H1 (cell line): ENCODE measurements at regions not wholly inside any gene's neighbourhood (a gene's known extent, or its start where the extent isn't known, plus 50 kb on each side); places are given as distances from the start of the nearest gene placed in this dataset.

ENCODE experiments used
- CTCF ChIA-PET: fragments of 300-600 bp; sonication (Branson Sonifier 250); formaldehyde crosslinking; loops from one replicate; lab custom pipeline; 2021; ENCODE audit not compliant: partially characterized antibody; lab: Charles Lee
- POLR2A ChIA-PET: fragments of 300-600 bp; sonication (Branson Sonifier 250); formaldehyde crosslinking; loops from one replicate; lab custom pipeline; 2021; ENCODE audit warnings: inconsistent platforms; ENCODE audit not compliant: partially characterized antibody; lab: Charles Lee
- DNase-seq, 2 experiments: peaks; one replicate each; pipeline versions ENCODE4 v3.0.0 to v3.0.0-alpha.2; 2010 to 2022; ENCODE audit warnings: low spot score in 2 of 2, low read depth in 1 of 2, mixed read lengths in 1 of 2
- FAIRE-seq: peaks from 2 replicates; lab custom pipeline; 2011; peaks lifted over from hg19 to GRCh38; lab: Jason Lieb, UNC
- H2AFZ ChIP-seq: 2 replicates; pipeline ENCODE4 v1.8.1; 2012; ENCODE audit warnings: low read length, inconsistent platforms
- H2AK5ac ChIP-seq: 2 replicates; pipeline ENCODE4 v1.6.1; 2013; ENCODE audit warnings: low read depth, low read length
- H2BK120ac ChIP-seq: replicated peaks from 2 replicates; pipeline ENCODE3; 2013; ENCODE audit warnings: low read depth, low read length, inconsistent platforms
- H2BK12ac ChIP-seq: 2 replicates; pipeline ENCODE4 v1.6.1; 2013; ENCODE audit warnings: low read depth, low read length
- H2BK15ac ChIP-seq: 2 replicates; pipeline ENCODE4 v1.6.1; 2013; ENCODE audit warnings: low read length
- H2BK20ac ChIP-seq: 2 replicates; pipeline ENCODE4 v1.6.1; 2013; ENCODE audit warnings: low read length
- H2BK5ac ChIP-seq: 2 replicates; pipeline ENCODE4 v1.6.1; 2013; ENCODE audit warnings: low read depth, low read length
- H3K14ac ChIP-seq: 2 replicates; pipeline ENCODE4 v1.6.1; 2013; ENCODE audit warnings: inconsistent platforms; ENCODE audit not compliant: insufficient read length
- H3K18ac ChIP-seq: 2 replicates; pipeline ENCODE4 v1.6.1; 2013; ENCODE audit warnings: low read length; ENCODE audit errors: extremely low read depth
- H3K23ac ChIP-seq: 2 replicates; pipeline ENCODE4 v1.6.1; 2013; ENCODE audit warnings: inconsistent platforms; ENCODE audit not compliant: insufficient read length
- H3K23me2 ChIP-seq: 2 replicates; pipeline ENCODE4 v1.6.1; 2013; ENCODE audit warnings: low read depth, low read length
- H3K27ac ChIP-seq: 2 replicates; pipeline ENCODE4 v1.6.1; 2011; ENCODE audit warnings: low read depth, low read length, inconsistent platforms
- H3K27me3 ChIP-seq, 4 experiments: replicated peaks in 1 of 4; 1 replicate in 1 of 4; 2 replicates in 3 of 4; pipeline versions ENCODE4 v1.6.1 to v1.8.1; 2011 to 2013; ENCODE audit warnings: low read length in 3 of 4, mild to moderate bottlenecking in 3 of 4, inconsistent platforms in 2 of 4, mixed read lengths in 2 of 4, moderate library complexity in 1 of 4; ENCODE audit not compliant: control insufficient read depth in 3 of 4, insufficient read depth in 3 of 4; ENCODE audit errors: extremely low read depth in 1 of 4
- H3K36me3 ChIP-seq, 4 experiments: 2 replicates each; pipeline versions ENCODE4 v1.6.1 to v1.8.1; 2011 to 2013; ENCODE audit warnings: mild to moderate bottlenecking in 4 of 4, low read length in 3 of 4, moderate library complexity in 2 of 4, control low read depth in 1 of 4, inconsistent platforms in 1 of 4; ENCODE audit not compliant: insufficient read depth in 4 of 4, control insufficient read depth in 2 of 4
- H3K4ac ChIP-seq: replicated peaks from 2 replicates; pipeline ENCODE3; 2013; ENCODE audit warnings: low read length, low read depth, mixed read lengths, inconsistent platforms; ENCODE audit not compliant: insufficient read length
- H3K4me1 ChIP-seq, 4 experiments: replicated peaks in 1 of 4; 1 replicate in 1 of 4; 2 replicates in 3 of 4; pipeline versions ENCODE4 v1.6.1 to v1.8.1; 2011 to 2013; ENCODE audit warnings: low read length in 3 of 4, inconsistent platforms in 2 of 4, mixed read lengths in 1 of 4; ENCODE audit not compliant: insufficient read depth in 4 of 4, control insufficient read depth in 3 of 4
- H3K4me2 ChIP-seq, 2 experiments: 2 replicates each; pipeline versions ENCODE4 v1.6.1 to v1.8.1; 2011 to 2013; ENCODE audit warnings: low read depth in 2 of 2, low read length in 2 of 2, control low read depth in 1 of 2, inconsistent platforms in 1 of 2, mild to moderate bottlenecking in 1 of 2; ENCODE audit not compliant: insufficient read depth in 1 of 2
- H3K4me3 ChIP-seq, 4 experiments: fragments of 200-600, 300-600 bp in 1 of 4; sonication (generic), shearing (Covaris generic), sonication (Bioruptor Twin) in 1 of 4; 2 replicates each; pipeline versions ENCODE4 v1.5.1 to v1.8.1; 2011 to 2016; ENCODE audit warnings: low read length in 4 of 4, low read depth in 3 of 4, control low read depth in 2 of 4, inconsistent platforms in 2 of 4, mild to moderate bottlenecking in 2 of 4, mixed read lengths in 1 of 4, moderate library complexity in 1 of 4; ENCODE audit not compliant: insufficient read depth in 2 of 4; ENCODE audit errors: extremely low read depth in 1 of 4
- H3K56ac ChIP-seq: replicated peaks from 2 replicates; pipeline ENCODE3; 2013; ENCODE audit warnings: low read depth, mild to moderate bottlenecking, mixed read lengths, low read length, inconsistent platforms; ENCODE audit not compliant: insufficient read length
- H3K79me1 ChIP-seq: 2 replicates; pipeline ENCODE4 v1.6.1; 2013; ENCODE audit warnings: low read depth, low read length, control low read depth
- H3K79me2 ChIP-seq, 2 experiments: 2 replicates each; pipeline versions ENCODE4 v1.6.1 to v1.8.1; 2012 to 2013; ENCODE audit warnings: low read length in 2 of 2, mild to moderate bottlenecking in 2 of 2, inconsistent platforms in 1 of 2; ENCODE audit not compliant: insufficient read depth in 2 of 2, control insufficient read depth in 1 of 2
- H3K9ac ChIP-seq, 4 experiments: replicated peaks in 1 of 4; 1 replicate in 1 of 4; 2 replicates in 3 of 4; pipeline versions ENCODE4 v1.6.1 to v1.8.1; 2011 to 2013; ENCODE audit warnings: low read depth in 3 of 4, low read length in 3 of 4, control low read depth in 2 of 4, mild to moderate bottlenecking in 2 of 4, moderate library complexity in 2 of 4, inconsistent platforms in 1 of 4; ENCODE audit errors: extremely low read depth in 1 of 4
- H3K9me3 ChIP-seq, 2 experiments: 2 replicates each; pipeline versions ENCODE4 v1.6.1 to v1.8.1; 2012 to 2013; ENCODE audit warnings: mild to moderate bottlenecking in 2 of 2, moderate library complexity in 2 of 2, control low read depth in 1 of 2, inconsistent platforms in 1 of 2, low read depth in 1 of 2, low read length in 1 of 2, mixed read lengths in 1 of 2; ENCODE audit not compliant: insufficient read depth in 2 of 2
- H4K20me1 ChIP-seq, 2 experiments: replicated peaks in 1 of 2; 2 replicates each; pipeline versions ENCODE3 to v1.8.1; 2011 to 2013; ENCODE audit warnings: inconsistent platforms in 2 of 2, low read length in 2 of 2, mild to moderate bottlenecking in 1 of 2; ENCODE audit not compliant: insufficient read depth in 2 of 2, control insufficient read depth in 1 of 2
- H4K5ac ChIP-seq: 2 replicates; pipeline ENCODE4 v1.6.1; 2013; ENCODE audit warnings: low read length, low read depth, mixed read lengths, inconsistent platforms; ENCODE audit not compliant: insufficient read length
- H4K8ac ChIP-seq: 2 replicates; pipeline ENCODE4 v1.8.0; 2013; ENCODE audit warnings: mild to moderate bottlenecking, moderate library complexity, low read length, inconsistent platforms; ENCODE audit not compliant: insufficient read depth; ENCODE audit errors: extremely low read depth
- H4K91ac ChIP-seq: replicated peaks from 2 replicates; pipeline ENCODE3; 2013; ENCODE audit warnings: low read length, mixed read lengths, inconsistent platforms; ENCODE audit not compliant: insufficient read length
- ASH2L ChIP-seq: fragments of 200-600, 300-600 bp; sonication (generic); IDR thresholded peaks from one replicate; pipeline ENCODE4 v1.7.1; 2017; ENCODE audit warnings: low read length
- ATF3 ChIP-seq: IDR thresholded peaks from 2 replicates; pipeline ENCODE4 v1.6.1; 2011; ENCODE audit warnings: low read depth, mild to moderate bottlenecking, low read length; ENCODE audit not compliant: insufficient read depth
- BACH1 ChIP-seq: IDR thresholded peaks from 2 replicates; pipeline ENCODE4 v1.6.1; 2012; ENCODE audit warnings: low read length, improper control_type of control experiment
- BRCA1 ChIP-seq: IDR thresholded peaks from 2 replicates; pipeline ENCODE4 v1.6.1; 2012; ENCODE audit warnings: low read depth, low read length, improper control_type of control experiment
- EGR1 ChIP-seq: IDR thresholded peaks from 2 replicates; pipeline ENCODE4 v1.6.1; 2011; ENCODE audit warnings: low read depth, low read length, borderline replicate concordance
- JUND ChIP-seq: IDR thresholded peaks from 2 replicates; pipeline ENCODE4 v1.6.1; 2011; ENCODE audit warnings: mild to moderate bottlenecking, improper control_type of control experiment, low read length
- NRF1 ChIP-seq: IDR thresholded peaks from 2 replicates; pipeline ENCODE4 v1.6.1; 2011; ENCODE audit warnings: mild to moderate bottlenecking, low read depth, low read length, improper control_type of control experiment
- POLR2AphosphoS5 ChIP-seq: IDR thresholded peaks from 2 replicates; pipeline ENCODE4 v1.6.1; 2011; ENCODE audit warnings: low read depth, low read length
- SIRT6 ChIP-seq: IDR thresholded peaks from one replicate; pipeline ENCODE4 v1.7.1; 2012; ENCODE audit warnings: low read length, inconsistent platforms
- SP2 ChIP-seq: IDR thresholded peaks from 2 replicates; pipeline ENCODE4 v1.6.1; 2012; ENCODE audit warnings: mild to moderate bottlenecking, low read length, inconsistent platforms
- SP4 ChIP-seq: IDR thresholded peaks from 2 replicates; pipeline ENCODE4 v1.6.1; 2012; ENCODE audit warnings: low read length, inconsistent platforms
- SRF ChIP-seq: IDR thresholded peaks from 2 replicates; pipeline ENCODE4 v1.6.1; 2011; ENCODE audit warnings: mild to moderate bottlenecking, low read depth, low read length, moderate library complexity
- TBP ChIP-seq: IDR thresholded peaks from 2 replicates; pipeline ENCODE4 v1.6.1; 2011; ENCODE audit warnings: low read depth, low read length, improper control_type of control experiment
- YY1 ChIP-seq: IDR thresholded peaks from 2 replicates; pipeline ENCODE4 v1.6.1; 2011; ENCODE audit warnings: low read depth, mild to moderate bottlenecking, low read length
- ZNF274 ChIP-seq: IDR thresholded peaks from 2 replicates; pipeline ENCODE4 v1.7.0; 2012; ENCODE audit warnings: low read length, borderline replicate concordance; ENCODE audit errors: extremely low read depth
- WGBS, 2 experiments: shearing (Covaris generic) in 1 of 2; methylation state at CpG; one replicate each; pipeline versions ENCODE4 v1.1.6 to v1.1.7; 2013 to 2015; ENCODE audit warnings: low lambda C conversion rate in 2 of 2, mixed read lengths in 2 of 2, inconsistent platforms in 1 of 2, low coverage in 1 of 2, missing lambda C conversion rate in 1 of 2; ENCODE audit not compliant: insufficient replicate concordance in 2 of 2, insufficient coverage in 1 of 2, insufficient read length in 1 of 2; ENCODE audit errors: extremely low coverage in 1 of 2, missing lambda C conversion rate in 1 of 2; 5-methylcytosine and 5-hydroxymethylcytosine counted together

GRCh38 chr5:92977846-92978540 lies 603.0 kb downstream of the NR2F1-AS1 start:
- FAIRE-seq (no peak), DNase-seq (no peak)
- Histone ChIP-seq H2BK12ac (no peak overlapping the region), H3K23ac (no peak overlapping the region), H3K56ac (no peak overlapping the region), H2BK20ac (no peak overlapping the region), H4K20me1 (no peaks in the 10 kb centered on the region), H3K4me1 (no peaks in the 10 kb centered on the region), H3K4ac (no peak overlapping the region), H3K23me2 (no peaks in the 10 kb centered on the region), H4K5ac (no peak overlapping the region), H3K9ac (no peak overlapping the region), H3K9me3 (no peaks in the 10 kb centered on the region), H2BK15ac (no peak overlapping the region), H2BK120ac (no peak overlapping the region), H3K79me2 (no peaks in the 10 kb centered on the region), H2AK5ac (no peak overlapping the region), H3K4me2 (no peak overlapping the region), H3K4me3 (no peak overlapping the region), H3K36me3 (no peaks in the 10 kb centered on the region), H4K91ac (no peak overlapping the region), H3K27ac (no peak overlapping the region), H4K8ac (no peak overlapping the region), H3K27me3 (no peaks in the 10 kb centered on the region), H2BK5ac (no peak overlapping the region), H3K79me1 (no peaks in the 10 kb centered on the region), H3K14ac (no peak overlapping the region), H2AFZ (no peak overlapping the region), H3K18ac (no peak overlapping the region)
- 83% methylated on average over 3 of the region's 3 CpGs; no CpG with 5 or more reads in 1 of the 2 experiments for WGBS, 2 experiments
- ChIA-PET POLR2A (no interaction called here), CTCF (interaction anchor here (1.6 kb wide), 1 partner anchor 87 kb away, joined by 3 read pairs; no protein-coding TSS in a partner anchor)
- no peak for TF ChIP-seq BRCA1
- no peak for TF ChIP-seq ZNF274
- TF ChIP-seq JUND: no peak
- TF ChIP-seq POLR2AphosphoS5: no peak
- no peak for TF ChIP-seq TBP
- TF ChIP-seq YY1: no peak
- no peak for TF ChIP-seq ATF3
- TF ChIP-seq NRF1: no peak
- TF ChIP-seq ASH2L: no peak
- no peak for TF ChIP-seq SP2
- no peak for TF ChIP-seq EGR1
- TF ChIP-seq SIRT6: no peak
- TF ChIP-seq SRF: no peak
- no peak for TF ChIP-seq BACH1
- no peak for TF ChIP-seq SP4
